ENCODE measurements at regions not wholly inside any gene's neighbourhood (a gene's known extent, or its start where the extent isn't known, plus 50 kb on each side); places are given as distances from the start of the nearest gene placed in this dataset.
"Not testable (repeated sequence)": the region's sequence is repeated elsewhere in the genome, so short reads cannot be mapped to it uniquely, and the experiment has no call there.

DNA sequence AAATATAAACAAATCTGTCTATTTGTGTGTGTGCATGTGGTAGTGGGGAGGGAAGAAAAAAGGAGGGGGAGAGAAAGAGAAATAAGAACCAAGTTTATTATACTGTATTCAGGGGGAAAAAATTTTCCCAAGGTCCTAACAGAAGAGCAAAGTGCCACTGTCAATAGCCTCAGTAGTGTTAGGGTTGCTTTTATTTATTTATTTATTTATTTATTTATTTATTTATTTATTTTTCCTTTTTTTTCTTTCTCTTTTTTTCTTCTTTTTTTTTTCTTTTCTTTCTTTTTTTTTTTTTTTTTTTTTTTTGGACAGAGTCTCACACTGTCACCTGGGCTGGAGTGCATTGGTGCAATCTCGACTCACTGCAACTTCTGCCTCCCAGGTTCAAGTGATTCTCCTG, 352.7 kb downstream of the OR4F29 start:
- not testable (repeated sequence) for DNase-seq

DNA sequence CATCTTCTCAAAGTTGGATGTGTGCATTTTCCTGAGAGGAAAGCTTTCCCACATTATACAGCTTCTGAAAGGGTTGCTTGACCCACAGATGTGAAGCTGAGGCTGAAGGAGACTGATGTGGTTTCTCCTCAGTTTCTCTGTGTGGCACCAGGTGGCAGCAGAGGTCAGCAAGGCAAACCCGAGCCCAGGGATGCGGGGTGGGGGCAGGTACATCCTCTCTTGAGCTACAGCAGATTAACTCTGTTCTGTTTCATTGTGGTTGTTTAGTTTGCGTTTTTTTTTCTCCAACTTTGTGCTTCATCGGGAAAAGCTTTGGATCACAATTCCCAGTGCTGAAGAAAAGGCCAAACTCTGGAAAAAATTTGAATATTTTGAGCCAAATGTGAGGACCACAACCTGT, 360.2 kb downstream of the OR4F29 start:
- not testable (repeated sequence) for DNase-seq

DNA sequence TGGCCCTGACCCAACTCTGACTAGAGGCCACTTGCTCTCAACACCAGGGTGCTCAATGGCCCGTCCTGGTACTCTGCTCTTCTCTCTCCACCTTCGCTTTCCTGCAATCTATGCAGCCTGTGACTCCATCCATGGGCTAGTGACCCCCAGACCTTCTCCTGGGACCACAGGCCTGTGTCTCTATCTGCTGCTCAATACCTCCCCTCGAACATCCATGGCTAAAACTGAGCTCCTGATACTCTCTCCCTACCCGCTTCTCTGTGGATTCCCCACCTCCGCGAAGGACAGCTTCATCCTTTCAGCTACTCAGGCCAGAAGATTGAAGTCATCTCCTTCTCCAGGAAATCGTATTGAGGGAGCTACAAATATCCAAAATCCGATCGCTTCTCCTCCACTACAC, 363.4 kb downstream of the OR4F29 start:
- DNase-seq = not testable (repeated sequence)

DNA sequence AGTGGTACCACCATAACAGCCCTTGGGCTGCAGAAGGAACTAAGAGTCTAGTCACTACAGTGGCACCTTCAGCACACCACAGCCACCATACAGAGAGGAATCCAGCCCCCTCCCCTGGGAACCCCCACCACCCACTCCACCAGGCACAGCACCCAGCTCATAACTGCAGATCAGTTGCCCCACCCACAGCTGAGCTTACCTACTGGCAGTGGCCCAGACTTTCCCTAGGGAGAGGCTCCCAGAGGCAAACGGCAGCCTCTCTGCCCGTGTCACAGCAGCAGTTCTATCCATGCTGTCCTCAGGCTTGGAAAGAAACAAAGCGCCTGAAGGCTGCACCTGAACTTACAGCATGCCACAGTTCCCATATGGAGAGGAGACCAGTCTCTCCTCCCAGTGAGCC, 372.3 kb downstream of the OR4F29 start:
- DNase-seq = not testable (repeated sequence)

DNA sequence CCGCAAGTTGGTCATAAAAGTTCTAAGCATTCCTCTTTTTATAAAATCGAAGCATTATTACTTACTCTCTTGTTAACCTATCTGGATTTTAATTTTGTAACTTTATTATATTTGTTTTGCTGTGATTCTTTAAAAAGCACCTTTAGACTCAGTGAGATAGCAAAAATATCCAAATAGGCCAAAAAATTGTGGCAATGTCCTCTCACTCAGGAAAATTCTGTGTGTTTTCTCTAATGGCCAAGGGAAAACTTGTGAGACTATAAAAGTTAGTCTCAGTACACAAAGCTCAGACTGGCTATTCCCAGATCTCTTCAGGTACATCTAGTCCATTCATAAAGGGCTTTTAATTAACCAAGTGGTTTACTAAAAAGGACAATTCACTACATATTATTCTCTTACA, 386.4 kb downstream of the OR4F29 start, which contains the start of gene OR4F5:
OR4F5 (plus strand) TSS at position 301 of the 400 bp plus-strand sequence.
- not testable (repeated sequence) for DNase-seq

DNA sequence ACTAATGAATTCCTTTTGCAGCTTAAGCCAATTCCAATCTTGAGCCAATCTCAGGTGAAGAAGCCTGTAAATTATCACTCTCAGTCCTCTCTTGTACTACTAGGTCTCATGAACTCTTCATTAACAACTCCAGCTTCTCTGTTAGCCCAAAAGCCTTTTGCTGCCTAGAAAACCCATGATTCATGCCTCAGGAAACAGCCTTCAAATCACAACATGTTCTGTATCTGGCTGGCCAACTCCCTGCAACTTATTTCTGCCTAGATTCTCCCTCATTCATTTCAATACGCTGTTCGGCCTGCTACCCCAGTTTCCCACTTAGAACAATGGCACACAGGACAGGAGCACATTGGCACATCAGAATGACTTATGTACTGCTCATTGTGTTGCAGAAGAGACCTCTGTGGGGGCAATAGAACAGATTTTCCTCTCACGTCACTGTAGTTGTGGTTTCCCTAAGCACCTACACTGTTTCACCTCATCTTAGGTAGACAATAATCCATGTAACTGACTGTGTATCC, 395.4 kb downstream of the OR4F29 start:
- DNase-seq = not testable (repeated sequence)

DNA sequence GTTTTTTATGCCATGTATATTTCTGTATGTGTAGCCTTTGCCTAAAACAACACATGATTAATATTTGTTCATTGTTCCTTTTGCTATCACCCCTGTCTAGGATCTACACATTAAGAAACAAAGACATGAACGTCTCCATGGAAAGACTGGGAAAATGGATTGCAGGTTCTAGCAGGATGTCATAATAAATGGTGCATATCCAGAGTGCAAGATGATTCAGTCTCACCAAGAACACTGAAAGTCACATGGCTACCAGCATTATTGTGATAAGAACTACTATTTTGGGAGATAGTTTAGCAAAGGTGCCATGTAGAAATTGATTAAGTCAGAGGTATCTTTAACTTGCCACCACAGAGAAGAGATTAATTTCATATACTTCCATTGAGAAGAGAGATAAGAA, 398.3 kb downstream of the OR4F29 start:
- not testable (repeated sequence) for DNase-seq

DNA sequence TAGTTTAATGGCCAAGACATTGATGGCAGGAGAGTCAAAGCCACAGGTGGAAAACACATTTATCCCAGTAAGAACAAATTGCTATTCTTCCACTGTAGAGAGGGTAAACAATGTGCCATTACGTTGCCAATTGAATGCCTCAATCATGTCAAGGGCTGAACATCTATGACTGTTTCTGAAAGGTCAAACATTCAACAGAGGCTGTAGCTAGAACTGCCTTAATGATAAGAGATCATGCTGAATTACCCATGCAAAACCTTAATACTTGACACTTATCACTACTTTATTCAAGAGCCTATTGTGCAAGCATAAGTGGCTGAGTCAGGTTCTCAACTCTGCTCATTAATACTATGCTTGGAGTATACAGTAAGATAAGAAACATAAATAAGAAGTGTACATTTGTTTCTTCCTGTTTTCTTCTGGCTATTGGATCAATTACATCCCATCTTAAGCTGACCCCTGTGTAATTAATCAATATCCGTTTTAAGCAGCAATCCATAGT, 409.5 kb downstream of the OR4F29 start:
- not testable (repeated sequence) for DNase-seq

DNA sequence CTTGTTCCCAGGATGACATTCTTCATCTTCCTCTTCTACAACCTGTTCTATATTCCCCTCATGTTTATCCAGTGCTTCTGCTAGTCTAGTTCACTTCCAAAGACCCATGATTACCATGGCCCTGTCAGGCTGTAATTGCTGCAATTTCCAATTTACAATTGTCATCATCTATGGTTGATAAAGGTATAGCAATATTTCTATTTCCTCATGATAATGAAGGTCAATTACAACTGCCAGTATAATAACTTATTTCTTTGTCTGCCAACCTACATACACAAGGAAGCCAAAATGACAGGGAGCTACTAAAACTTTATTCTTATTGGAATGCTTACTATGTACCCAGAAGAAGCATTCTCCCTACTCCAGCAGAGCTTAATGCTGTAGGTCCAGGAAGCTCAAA, 410.3 kb downstream of the OR4F29 start:
- not testable (repeated sequence) for DNase-seq

DNA sequence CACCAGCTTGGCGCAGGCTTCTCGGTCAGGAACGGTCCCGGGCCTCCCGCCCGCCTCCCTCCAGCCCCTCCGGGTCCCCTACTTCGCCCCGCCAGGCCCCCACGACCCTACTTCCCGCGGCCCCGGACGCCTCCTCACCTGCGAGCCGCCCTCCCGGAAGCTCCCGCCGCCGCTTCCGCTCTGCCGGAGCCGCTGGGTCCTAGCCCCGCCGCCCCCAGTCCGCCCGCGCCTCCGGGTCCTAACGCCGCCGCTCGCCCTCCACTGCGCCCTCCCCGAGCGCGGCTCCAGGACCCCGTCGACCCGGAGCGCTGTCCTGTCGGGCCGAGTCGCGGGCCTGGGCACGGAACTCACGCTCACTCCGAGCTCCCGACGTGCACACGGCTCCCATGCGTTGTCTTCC, 422.3 kb downstream of the OR4F29 start:
- not testable (repeated sequence) for DNase-seq

DNA sequence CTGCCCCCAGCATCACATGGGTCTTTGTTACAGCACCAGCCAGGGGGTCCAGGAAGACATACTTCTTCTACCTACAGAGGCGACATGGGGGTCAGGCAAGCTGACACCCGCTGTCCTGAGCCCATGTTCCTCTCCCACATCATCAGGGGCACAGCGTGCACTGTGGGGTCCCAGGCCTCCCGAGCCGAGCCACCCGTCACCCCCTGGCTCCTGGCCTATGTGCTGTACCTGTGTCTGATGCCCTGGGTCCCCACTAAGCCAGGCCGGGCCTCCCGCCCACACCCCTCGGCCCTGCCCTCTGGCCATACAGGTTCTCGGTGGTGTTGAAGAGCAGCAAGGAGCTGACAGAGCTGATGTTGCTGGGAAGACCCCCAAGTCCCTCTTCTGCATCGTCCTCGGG, 434.2 kb downstream of the OR4F29 start:
- not testable (repeated sequence) for DNase-seq

DNA sequence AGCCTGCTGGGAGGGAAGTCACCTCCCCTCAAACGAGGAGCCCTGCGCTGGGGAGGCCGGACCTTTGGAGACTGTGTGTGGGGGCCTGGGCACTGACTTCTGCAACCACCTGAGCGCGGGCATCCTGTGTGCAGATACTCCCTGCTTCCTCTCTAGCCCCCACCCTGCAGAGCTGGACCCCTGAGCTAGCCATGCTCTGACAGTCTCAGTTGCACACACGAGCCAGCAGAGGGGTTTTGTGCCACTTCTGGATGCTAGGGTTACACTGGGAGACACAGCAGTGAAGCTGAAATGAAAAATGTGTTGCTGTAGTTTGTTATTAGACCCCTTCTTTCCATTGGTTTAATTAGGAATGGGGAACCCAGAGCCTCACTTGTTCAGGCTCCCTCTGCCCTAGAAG, 435.5 kb downstream of the OR4F29 start:
- not testable (repeated sequence) for DNase-seq

DNA sequence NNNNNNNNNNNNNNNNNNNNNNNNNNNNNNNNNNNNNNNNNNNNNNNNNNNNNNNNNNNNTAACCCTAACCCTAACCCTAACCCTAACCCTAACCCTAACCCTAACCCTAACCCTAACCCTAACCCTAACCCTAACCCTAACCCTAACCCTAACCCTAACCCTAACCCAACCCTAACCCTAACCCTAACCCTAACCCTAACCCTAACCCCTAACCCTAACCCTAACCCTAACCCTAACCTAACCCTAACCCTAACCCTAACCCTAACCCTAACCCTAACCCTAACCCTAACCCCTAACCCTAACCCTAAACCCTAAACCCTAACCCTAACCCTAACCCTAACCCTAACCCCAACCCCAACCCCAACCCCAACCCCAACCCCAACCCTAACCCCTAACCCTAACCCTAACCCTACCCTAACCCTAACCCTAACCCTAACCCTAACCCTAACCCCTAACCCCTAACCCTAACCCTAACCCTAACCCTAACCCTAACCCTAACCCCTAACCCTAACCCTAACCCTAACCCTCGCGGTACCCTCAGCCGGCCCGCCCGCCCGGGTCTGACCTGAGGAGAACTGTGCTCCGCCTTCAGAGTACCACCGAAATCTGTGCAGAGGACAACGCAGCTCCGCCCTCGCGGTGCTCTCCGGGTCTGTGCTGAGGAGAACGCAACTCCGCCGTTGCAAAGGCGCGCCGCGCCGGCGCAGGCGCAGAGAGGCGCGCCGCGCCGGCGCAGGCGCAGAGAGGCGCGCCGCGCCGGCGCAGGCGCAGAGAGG, 441.3 kb downstream of the OR4F29 start:
- not testable (repeated sequence) for DNase-seq
